GM23338 (cell line): ENCODE measurements at regions not wholly inside any gene's neighbourhood (a gene's known extent, or its start where the extent isn't known, plus 50 kb on each side); places are given as distances from the start of the nearest gene placed in this dataset.

Experiments used
- ATAC-seq: fragments of 200-7000 bp; cut with Tn5 transposase; 3 replicates; pipeline ENCODE4 v1.9.1; 2020
- DNase-seq: peaks from one replicate; pipeline ENCODE4 v3.0.0-alpha.2; 2015; ENCODE audit warnings: low spot score
- H2AFZ ChIP-seq: fragments of 200-600 bp; sonication (generic); 2 replicates; pipeline ENCODE4 v1.8.0; 2016; ENCODE audit warnings: antibody characterized with exemption, mild to moderate bottlenecking, moderate library complexity
- H3F3A ChIP-seq: fragments of 200-600 bp; sonication (generic); replicated peaks from 2 replicates; pipeline ENCODE4 v1.8.0; 2017; ENCODE audit warnings: antibody characterized with exemption, mixed run types, low read depth
- H3K27ac ChIP-seq: fragments of 200-600 bp; sonication (generic); 2 replicates; pipeline ENCODE4 v1.6.1; 2016; ENCODE audit warnings: low read depth
- H3K27me3 ChIP-seq: fragments of 200-600 bp; sonication (generic); 2 replicates; pipeline ENCODE4 v1.8.0; 2016; ENCODE audit warnings: mild to moderate bottlenecking, mixed run types, moderate library complexity; ENCODE audit not compliant: insufficient read depth
- H3K36me3 ChIP-seq: fragments of 200-600 bp; sonication (generic); 2 replicates; pipeline ENCODE4 v1.8.0; 2016; ENCODE audit warnings: mild to moderate bottlenecking; ENCODE audit not compliant: insufficient read depth
- H3K4me1 ChIP-seq: fragments of 200-600 bp; sonication (generic); 2 replicates; pipeline ENCODE4 v1.8.0; 2016; ENCODE audit warnings: mild to moderate bottlenecking, moderate library complexity; ENCODE audit not compliant: insufficient read depth
- H3K4me2 ChIP-seq: fragments of 200-600 bp; sonication (generic); 2 replicates; pipeline ENCODE4 v1.7.1; 2017; ENCODE audit warnings: mixed run types
- H3K4me3 ChIP-seq: fragments of 200-600 bp; sonication (generic); 2 replicates; pipeline ENCODE4 v1.6.1; 2016; ENCODE audit warnings: mixed run types
- H3K79me2 ChIP-seq: fragments of 200-600 bp; sonication (generic); replicated peaks from 2 replicates; pipeline ENCODE4 v1.8.0; 2017; ENCODE audit warnings: mild to moderate bottlenecking; ENCODE audit not compliant: insufficient read depth
- H3K9me2 ChIP-seq: fragments of 200-600 bp; sonication (generic); 2 replicates; pipeline ENCODE4 v1.8.0; 2017; ENCODE audit not compliant: insufficient read depth
- H4K20me1 ChIP-seq: fragments of 200-600 bp; sonication (generic); replicated peaks from 2 replicates; pipeline ENCODE4 v1.8.0; 2017; ENCODE audit warnings: mild to moderate bottlenecking; ENCODE audit not compliant: insufficient read depth
- H3K27ac Mint-ChIP-seq: 2 replicates; pipeline ENCODE4 v1.8.0; 2020; ENCODE audit warnings: inconsistent platforms, mild to moderate bottlenecking, moderate library complexity, mixed read lengths
- H3K27me3 Mint-ChIP-seq: 3 replicates; pipeline ENCODE4 v1.8.0; 2022; ENCODE audit warnings: low read depth, mild to moderate bottlenecking, moderate library complexity, mixed read lengths, inconsistent platforms; ENCODE audit not compliant: insufficient read depth, poor library complexity
- H3K36me3 Mint-ChIP-seq: 3 replicates; pipeline ENCODE4 v1.8.0; 2021; ENCODE audit warnings: low read depth, mild to moderate bottlenecking, inconsistent platforms, moderate library complexity, mixed read lengths
- H3K4me1 Mint-ChIP-seq: 3 replicates; pipeline ENCODE4 v1.8.0; 2020; ENCODE audit warnings: mild to moderate bottlenecking, inconsistent platforms, mixed read lengths
- H3K4me3 Mint-ChIP-seq: 3 replicates; pipeline ENCODE4 v1.8.0; 2021; ENCODE audit warnings: moderate library complexity, mild to moderate bottlenecking, inconsistent platforms, mixed read lengths
- H3K9me3 Mint-ChIP-seq: 3 replicates; pipeline ENCODE4 v1.8.0; 2020; ENCODE audit warnings: moderate library complexity, mild to moderate bottlenecking, inconsistent platforms, mixed read lengths
- EZH2phosphoT487 ChIP-seq: fragments of 200-600 bp; sonication (generic); IDR thresholded peaks from one replicate; pipeline ENCODE4 v1.8.1; 2018; ENCODE audit warnings: antibody characterized with exemption; ENCODE audit not compliant: unreplicated experiment
- NANOG ChIP-seq: IDR thresholded peaks from 2 replicates; pipeline ENCODE4 v1.6.1; 2016; ENCODE audit warnings: antibody characterized with exemption, borderline replicate concordance
- POLR2AphosphoS5 ChIP-seq: IDR thresholded peaks from 2 replicates; pipeline ENCODE4 v1.6.1; 2016; ENCODE audit warnings: antibody characterized with exemption, low read depth
- STAT1 ChIP-seq: IDR thresholded peaks from one replicate; pipeline ENCODE4 v1.6.1; 2016; ENCODE audit warnings: antibody characterized with exemption; ENCODE audit not compliant: unreplicated experiment
- ZNF114 ChIP-seq: fragments of 250-450 bp; sonication (Bioruptor Pico); IDR thresholded peaks from 2 replicates; pipeline ENCODE4 v1.5.0; 2020; ENCODE audit warnings: mild to moderate bottlenecking, moderate library complexity
- TF ChIP-seq, protein P1 (sequence below), 2 experiments: fragments of 200-600 bp in 1 of 2; sonication (generic) in 1 of 2; conservative IDR thresholded peaks; 2 replicates each; pipeline versions ENCODE4 v1.5.1 to v1.6.1; 2016 to 2017; ENCODE audit warnings: antibody characterized with exemption in 2 of 2, low read depth in 2 of 2, mild to moderate bottlenecking in 2 of 2, moderate library complexity in 1 of 2
- TF ChIP-seq, protein P2 (sequence below): IDR thresholded peaks from 2 replicates; pipeline ENCODE4 v1.6.1; 2016; ENCODE audit warnings: antibody characterized with exemption
- TF ChIP-seq, protein P3 (sequence below): fragments of 250-450 bp; sonication (Bioruptor Pico); IDR thresholded peaks from 2 replicates; pipeline ENCODE4 v1.5.0; 2020; ENCODE audit warnings: mild to moderate bottlenecking, moderate library complexity

DNA sequence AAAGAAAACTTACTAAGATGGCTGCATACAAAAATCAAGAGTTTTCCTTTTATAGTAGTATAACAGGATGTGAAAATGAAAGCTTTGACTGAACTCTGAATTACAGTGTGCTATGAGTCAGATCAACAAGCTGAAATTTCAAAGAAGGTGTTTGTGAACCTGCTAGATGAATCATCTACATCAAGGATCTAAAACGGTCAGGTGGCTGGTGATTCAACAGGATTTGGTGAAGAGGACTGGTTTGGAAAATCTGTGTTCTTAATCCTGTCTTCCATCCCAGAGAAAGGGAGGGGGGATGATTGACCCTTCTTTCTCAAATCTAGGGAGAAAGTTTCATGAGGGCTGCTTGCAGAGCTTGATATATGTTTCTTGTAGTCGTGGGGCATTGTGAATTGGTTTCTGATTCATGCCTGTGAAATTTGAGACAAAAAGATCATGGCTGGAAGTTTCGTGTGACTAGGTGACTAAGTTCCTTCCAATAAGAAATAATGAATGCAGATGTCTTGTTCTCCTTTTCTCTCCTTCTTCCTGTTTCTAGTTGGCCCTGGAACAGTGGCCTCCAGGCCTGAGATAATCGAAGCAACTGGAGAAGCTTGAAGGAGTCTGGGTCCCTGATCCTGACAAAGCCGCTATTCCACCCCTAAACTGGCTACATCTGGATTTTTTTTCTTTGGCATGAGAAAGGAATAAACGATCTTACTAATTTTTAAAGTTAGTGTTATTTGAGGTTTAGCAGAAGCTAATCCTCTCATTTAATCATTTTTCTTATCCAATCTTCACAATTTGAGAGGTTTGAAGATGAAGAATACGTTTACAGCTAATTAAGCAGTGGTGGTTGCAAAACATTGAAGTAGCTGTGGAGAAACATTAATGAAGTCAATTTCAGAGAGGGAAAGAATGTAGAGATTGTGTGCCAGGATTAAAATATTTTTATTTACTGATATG lies 67.2 kb downstream of the MRPS30 start:
- no peak for ATAC-seq
- Histone ChIP-seq H3K36me3 (no peaks in the 10 kb centered on the region), H2AFZ (peak overlapping the region; percentile 16; the same call in 1 of the 2 replicates), H3K27ac (no peak overlapping the region), H3K4me2 (no peak overlapping the region), H4K20me1 (no peaks in the 10 kb centered on the region), H3K4me3 (no peak overlapping the region), H3K79me2 (no peaks in the 10 kb centered on the region), H3K4me1 (no peaks in the 10 kb centered on the region), H3K27me3 (no peaks in the 10 kb centered on the region), H3F3A (no peaks in the 10 kb centered on the region), H3K9me2 (peaks cover 4% of the 10 kb centered on the region; the same call in 1 of the 2 replicates)
- Mint-ChIP-seq H3K9me3 (peaks cover 11% of the 10 kb centered on the region), H3K4me1 (0 out of 3 replicates have a peak, but pooled peaks cover 4% of the 10 kb centered on the region), H3K36me3 (peaks cover 8% of the 10 kb centered on the region; the same call in 2 of the 3 replicates), H3K27ac (no peak overlapping the region), H3K27me3 (no peaks in the 10 kb centered on the region), H3K4me3 (no peak overlapping the region)
- TF ChIP-seq POLR2AphosphoS5 (no peak), STAT1 (no peak)
- peak; percentile 7 for DNase-seq

DNA sequence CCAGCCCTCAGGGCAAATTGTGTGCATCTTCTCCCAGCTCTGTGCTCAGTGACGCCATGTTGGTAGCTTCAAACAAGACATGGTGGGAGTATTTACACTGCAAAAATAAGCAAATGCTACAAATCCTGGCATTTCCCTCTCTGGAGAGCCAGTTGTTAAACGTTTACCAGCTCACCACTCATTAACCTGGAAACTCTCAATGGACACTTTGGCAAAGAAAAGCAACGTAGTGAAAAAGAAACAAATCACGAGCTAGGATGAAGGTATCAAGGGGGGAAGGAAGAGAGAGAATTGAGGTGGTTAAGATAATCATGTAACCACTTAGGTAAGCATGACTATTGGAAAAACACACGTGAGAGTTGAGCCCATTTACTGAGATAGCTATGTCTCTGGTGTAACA lies 72.5 kb downstream of the MRPS30 start:
- Mint-ChIP-seq H3K4me1 (peaks cover 2% of the 10 kb centered on the region; the same call in 1 of the 3 replicates), H3K9me3 (peaks cover 20% of the 10 kb centered on the region), H3K27me3 (no peaks in the 10 kb centered on the region), H3K4me3 (no peak overlapping the region), H3K27ac (no peak overlapping the region), H3K36me3 (peaks cover 8% of the 10 kb centered on the region; the same call in 2 of the 3 replicates)
- ATAC-seq: no peak
- no peak for DNase-seq
- no peaks in the 10 kb centered on the region for H3F3A ChIP-seq
- H3K9me2 ChIP-seq: peaks cover 9% of the 10 kb centered on the region; the same call in 1 of the 2 replicates
- H3K4me1 ChIP-seq: no peaks in the 10 kb centered on the region
- H3K36me3 ChIP-seq: no peaks in the 10 kb centered on the region
- H3K27me3 ChIP-seq: no peaks in the 10 kb centered on the region
- H3K4me3 ChIP-seq: no peak overlapping the region
- H3K79me2 ChIP-seq: no peaks in the 10 kb centered on the region
- H2AFZ ChIP-seq: peak overlapping the region; percentile 56; the same call in 1 of the 2 replicates
- H3K4me2 ChIP-seq: no peak overlapping the region
- H3K27ac ChIP-seq: no peak overlapping the region
- no peaks in the 10 kb centered on the region for H4K20me1 ChIP-seq
- TF ChIP-seq EZH2phosphoT487 (no peak), POLR2AphosphoS5 (no peak), ZNF114 (no peak), NANOG (no peak)
- TF ChIP-seq, protein P1, sequence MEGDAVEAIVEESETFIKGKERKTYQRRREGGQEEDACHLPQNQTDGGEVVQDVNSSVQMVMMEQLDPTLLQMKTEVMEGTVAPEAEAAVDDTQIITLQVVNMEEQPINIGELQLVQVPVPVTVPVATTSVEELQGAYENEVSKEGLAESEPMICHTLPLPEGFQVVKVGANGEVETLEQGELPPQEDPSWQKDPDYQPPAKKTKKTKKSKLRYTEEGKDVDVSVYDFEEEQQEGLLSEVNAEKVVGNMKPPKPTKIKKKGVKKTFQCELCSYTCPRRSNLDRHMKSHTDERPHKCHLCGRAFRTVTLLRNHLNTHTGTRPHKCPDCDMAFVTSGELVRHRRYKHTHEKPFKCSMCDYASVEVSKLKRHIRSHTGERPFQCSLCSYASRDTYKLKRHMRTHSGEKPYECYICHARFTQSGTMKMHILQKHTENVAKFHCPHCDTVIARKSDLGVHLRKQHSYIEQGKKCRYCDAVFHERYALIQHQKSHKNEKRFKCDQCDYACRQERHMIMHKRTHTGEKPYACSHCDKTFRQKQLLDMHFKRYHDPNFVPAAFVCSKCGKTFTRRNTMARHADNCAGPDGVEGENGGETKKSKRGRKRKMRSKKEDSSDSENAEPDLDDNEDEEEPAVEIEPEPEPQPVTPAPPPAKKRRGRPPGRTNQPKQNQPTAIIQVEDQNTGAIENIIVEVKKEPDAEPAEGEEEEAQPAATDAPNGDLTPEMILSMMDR (conservative IDR thresholded peaks at IDR 0.05; ENCODE audit: low read depth in 2 of 2): no peak
- TF ChIP-seq, protein P2, sequence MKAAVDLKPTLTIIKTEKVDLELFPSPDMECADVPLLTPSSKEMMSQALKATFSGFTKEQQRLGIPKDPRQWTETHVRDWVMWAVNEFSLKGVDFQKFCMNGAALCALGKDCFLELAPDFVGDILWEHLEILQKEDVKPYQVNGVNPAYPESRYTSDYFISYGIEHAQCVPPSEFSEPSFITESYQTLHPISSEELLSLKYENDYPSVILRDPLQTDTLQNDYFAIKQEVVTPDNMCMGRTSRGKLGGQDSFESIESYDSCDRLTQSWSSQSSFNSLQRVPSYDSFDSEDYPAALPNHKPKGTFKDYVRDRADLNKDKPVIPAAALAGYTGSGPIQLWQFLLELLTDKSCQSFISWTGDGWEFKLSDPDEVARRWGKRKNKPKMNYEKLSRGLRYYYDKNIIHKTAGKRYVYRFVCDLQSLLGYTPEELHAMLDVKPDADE: no peak
- TF ChIP-seq, protein P3, sequence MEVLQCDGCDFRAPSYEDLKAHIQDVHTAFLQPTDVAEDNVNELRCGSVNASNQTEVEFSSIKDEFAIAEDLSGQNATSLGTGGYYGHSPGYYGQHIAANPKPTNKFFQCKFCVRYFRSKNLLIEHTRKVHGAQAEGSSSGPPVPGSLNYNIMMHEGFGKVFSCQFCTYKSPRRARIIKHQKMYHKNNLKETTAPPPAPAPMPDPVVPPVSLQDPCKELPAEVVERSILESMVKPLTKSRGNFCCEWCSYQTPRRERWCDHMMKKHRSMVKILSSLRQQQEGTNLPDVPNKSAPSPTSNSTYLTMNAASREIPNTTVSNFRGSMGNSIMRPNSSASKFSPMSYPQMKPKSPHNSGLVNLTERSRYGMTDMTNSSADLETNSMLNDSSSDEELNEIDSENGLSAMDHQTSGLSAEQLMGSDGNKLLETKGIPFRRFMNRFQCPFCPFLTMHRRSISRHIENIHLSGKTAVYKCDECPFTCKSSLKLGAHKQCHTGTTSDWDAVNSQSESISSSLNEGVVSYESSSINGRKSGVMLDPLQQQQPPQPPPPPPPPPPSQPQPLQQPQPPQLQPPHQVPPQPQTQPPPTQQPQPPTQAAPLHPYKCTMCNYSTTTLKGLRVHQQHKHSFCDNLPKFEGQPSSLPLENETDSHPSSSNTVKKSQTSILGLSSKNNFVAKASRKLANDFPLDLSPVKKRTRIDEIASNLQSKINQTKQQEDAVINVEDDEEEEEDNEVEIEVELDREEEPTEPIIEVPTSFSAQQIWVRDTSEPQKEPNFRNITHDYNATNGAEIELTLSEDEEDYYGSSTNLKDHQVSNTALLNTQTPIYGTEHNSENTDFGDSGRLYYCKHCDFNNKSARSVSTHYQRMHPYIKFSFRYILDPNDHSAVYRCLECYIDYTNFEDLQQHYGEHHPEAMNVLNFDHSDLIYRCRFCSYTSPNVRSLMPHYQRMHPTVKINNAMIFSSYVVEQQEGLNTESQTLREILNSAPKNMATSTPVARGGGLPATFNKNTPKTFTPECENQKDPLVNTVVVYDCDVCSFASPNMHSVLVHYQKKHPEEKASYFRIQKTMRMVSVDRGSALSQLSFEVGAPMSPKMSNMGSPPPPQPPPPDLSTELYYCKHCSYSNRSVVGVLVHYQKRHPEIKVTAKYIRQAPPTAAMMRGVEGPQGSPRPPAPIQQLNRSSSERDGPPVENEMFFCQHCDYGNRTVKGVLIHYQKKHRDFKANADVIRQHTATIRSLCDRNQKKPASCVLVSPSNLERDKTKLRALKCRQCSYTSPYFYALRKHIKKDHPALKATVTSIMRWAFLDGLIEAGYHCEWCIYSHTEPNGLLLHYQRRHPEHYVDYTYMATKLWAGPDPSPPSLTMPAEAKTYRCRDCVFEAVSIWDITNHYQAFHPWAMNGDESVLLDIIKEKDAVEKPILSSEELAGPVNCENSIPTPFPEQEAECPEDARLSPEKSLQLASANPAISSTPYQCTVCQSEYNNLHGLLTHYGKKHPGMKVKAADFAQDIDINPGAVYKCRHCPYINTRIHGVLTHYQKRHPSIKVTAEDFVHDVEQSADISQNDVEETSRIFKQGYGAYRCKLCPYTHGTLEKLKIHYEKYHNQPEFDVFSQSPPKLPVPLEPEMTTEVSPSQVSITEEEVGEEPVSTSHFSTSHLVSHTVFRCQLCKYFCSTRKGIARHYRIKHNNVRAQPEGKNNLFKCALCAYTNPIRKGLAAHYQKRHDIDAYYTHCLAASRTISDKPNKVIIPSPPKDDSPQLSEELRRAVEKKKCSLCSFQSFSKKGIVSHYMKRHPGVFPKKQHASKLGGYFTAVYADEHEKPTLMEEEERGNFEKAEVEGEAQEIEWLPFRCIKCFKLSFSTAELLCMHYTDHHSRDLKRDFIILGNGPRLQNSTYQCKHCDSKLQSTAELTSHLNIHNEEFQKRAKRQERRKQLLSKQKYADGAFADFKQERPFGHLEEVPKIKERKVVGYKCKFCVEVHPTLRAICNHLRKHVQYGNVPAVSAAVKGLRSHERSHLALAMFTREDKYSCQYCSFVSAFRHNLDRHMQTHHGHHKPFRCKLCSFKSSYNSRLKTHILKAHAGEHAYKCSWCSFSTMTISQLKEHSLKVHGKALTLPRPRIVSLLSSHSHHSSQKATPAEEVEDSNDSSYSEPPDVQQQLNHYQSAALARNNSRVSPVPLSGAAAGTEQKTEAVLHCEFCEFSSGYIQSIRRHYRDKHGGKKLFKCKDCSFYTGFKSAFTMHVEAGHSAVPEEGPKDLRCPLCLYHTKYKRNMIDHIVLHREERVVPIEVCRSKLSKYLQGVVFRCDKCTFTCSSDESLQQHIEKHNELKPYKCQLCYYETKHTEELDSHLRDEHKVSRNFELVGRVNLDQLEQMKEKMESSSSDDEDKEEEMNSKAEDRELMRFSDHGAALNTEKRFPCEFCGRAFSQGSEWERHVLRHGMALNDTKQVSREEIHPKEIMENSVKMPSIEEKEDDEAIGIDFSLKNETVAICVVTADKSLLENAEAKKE: no peak
